ENCODE measurements at regions not wholly inside any gene's neighbourhood (a gene's known extent, or its start where the extent isn't known, plus 50 kb on each side); places are given as distances from the start of the nearest gene placed in this dataset.
"Not testable (repeated sequence)": the region's sequence is repeated elsewhere in the genome, so short reads cannot be mapped to it uniquely, and the experiment has no call there.

DNA sequence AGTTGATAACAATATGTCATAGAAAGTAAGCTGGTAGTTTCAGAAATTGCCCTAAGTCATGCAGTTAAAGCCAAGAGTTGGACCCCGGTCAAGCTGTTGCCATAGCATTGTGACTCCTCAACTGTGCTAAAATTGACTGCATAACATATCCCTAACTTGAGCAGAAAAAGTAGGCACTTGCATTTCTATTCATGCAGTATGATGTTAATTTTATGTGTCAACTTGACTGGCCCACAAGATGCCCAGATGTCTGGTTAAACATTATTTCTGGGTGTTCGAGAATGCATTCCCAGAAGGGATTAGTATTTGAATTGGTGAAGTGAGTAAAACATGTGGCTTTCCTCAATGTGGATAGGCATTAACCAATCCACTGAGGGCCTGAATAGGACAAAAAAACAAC lies 136.4 kb downstream of the GPR63 start:
- Histone ChIP-seq H3K27me3 (ENCODE audit: insufficient read depth, low read length, poor library complexity) (no peaks in the 10 kb centered on the region), H3K4me3 (ENCODE audit: low read depth in 1 of 2, low read length in 2 of 2) (no peak overlapping the region), H2AFZ (ENCODE audit: low read depth, low read length) (no peak overlapping the region), H3K36me3 (ENCODE audit: insufficient read depth, low read length) (no peaks in the 10 kb centered on the region), H3K79me2 (ENCODE audit: insufficient read depth, low read length) (no peaks in the 10 kb centered on the region), H3K4me2 (ENCODE audit: insufficient read depth, low read length) (no peak overlapping the region), H3K27ac (ENCODE audit: low read length) (no peak overlapping the region), H3K9ac (ENCODE audit: low read depth, low read length) (no peak overlapping the region), H4K20me1 (ENCODE audit: insufficient read depth, low read length) (no peaks in the 10 kb centered on the region), H3K9me3 (ENCODE audit: insufficient read depth, low read length, severe bottlenecking) (no peaks in the 10 kb centered on the region), H3K4me1 (ENCODE audit: insufficient read depth, low read length) (no peaks in the 10 kb centered on the region)
- no peak for DNase-seq
- TF ChIP-seq EZH2 (IDR thresholded peaks at IDR 0.05; ENCODE audit: borderline replicate concordance, low read depth, low read length, severe bottlenecking), result no peak
- TF ChIP-seq, protein P1, sequence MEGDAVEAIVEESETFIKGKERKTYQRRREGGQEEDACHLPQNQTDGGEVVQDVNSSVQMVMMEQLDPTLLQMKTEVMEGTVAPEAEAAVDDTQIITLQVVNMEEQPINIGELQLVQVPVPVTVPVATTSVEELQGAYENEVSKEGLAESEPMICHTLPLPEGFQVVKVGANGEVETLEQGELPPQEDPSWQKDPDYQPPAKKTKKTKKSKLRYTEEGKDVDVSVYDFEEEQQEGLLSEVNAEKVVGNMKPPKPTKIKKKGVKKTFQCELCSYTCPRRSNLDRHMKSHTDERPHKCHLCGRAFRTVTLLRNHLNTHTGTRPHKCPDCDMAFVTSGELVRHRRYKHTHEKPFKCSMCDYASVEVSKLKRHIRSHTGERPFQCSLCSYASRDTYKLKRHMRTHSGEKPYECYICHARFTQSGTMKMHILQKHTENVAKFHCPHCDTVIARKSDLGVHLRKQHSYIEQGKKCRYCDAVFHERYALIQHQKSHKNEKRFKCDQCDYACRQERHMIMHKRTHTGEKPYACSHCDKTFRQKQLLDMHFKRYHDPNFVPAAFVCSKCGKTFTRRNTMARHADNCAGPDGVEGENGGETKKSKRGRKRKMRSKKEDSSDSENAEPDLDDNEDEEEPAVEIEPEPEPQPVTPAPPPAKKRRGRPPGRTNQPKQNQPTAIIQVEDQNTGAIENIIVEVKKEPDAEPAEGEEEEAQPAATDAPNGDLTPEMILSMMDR (IDR thresholded peaks at IDR 0.05; ENCODE audit: borderline replicate concordance, extremely low read depth, low read length, poor library complexity, severe bottlenecking), result no peak
- ATAC-seq (ENCODE audit: insufficient read depth, low read depth), result no peak

DNA sequence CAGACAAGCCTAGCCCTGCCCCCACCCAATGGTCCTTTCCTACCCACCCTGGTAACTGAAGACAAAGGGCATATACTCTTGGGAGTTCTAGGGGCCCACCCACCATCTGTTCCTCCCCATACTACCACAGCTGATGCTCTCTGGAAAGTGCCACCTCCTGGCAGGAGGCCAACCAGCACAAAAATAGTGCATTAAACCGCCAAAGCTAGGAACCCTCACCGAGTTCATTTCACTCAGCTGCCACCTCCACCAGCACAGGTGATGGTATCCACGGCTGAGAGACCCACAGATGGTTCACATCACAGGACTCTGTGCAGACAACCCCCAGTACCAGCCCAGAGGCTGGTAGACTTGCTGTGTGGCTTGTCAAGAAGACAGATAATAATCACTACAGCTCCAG lies 131.5 kb downstream of the FHL5 start:
- peak; percentile 91 for ATAC-seq (ENCODE audit: insufficient read depth, low read depth)
- H3K79me2 ChIP-seq (ENCODE audit: insufficient read depth, low read length); H4K20me1 ChIP-seq (ENCODE audit: insufficient read depth, low read length); H3K27me3 ChIP-seq (ENCODE audit: insufficient read depth, low read length, poor library complexity); H2AFZ ChIP-seq (ENCODE audit: low read depth, low read length); H3K36me3 ChIP-seq (ENCODE audit: insufficient read depth, low read length); H3K27ac ChIP-seq (ENCODE audit: low read length); H3K4me2 ChIP-seq (ENCODE audit: insufficient read depth, low read length); H3K9me3 ChIP-seq (ENCODE audit: insufficient read depth, low read length, severe bottlenecking); H3K9ac ChIP-seq (ENCODE audit: low read depth, low read length); H3K4me3 ChIP-seq (ENCODE audit: low read depth in 1 of 2, low read length in 2 of 2): not testable (repeated sequence)
- peaks cover 12% of the 10 kb centered on the region for H3K4me1 ChIP-seq (ENCODE audit: insufficient read depth, low read length)
- peak; percentile 69 for DNase-seq

GRCh38 chr6:96687121-96687520 lies 124.2 kb downstream of the FHL5 start:
- Histone ChIP-seq H3K9me3 (ENCODE audit: insufficient read depth, low read length, severe bottlenecking) (no peaks in the 10 kb centered on the region), H3K27ac (ENCODE audit: low read length) (no peak overlapping the region), H3K79me2 (ENCODE audit: insufficient read depth, low read length) (no peaks in the 10 kb centered on the region), H3K36me3 (ENCODE audit: insufficient read depth, low read length) (no peaks in the 10 kb centered on the region), H3K27me3 (ENCODE audit: insufficient read depth, low read length, poor library complexity) (no peaks in the 10 kb centered on the region), H2AFZ (ENCODE audit: low read depth, low read length) (no peak overlapping the region), H3K4me3 (ENCODE audit: low read depth in 1 of 2, low read length in 2 of 2) (no peak overlapping the region), H3K4me1 (ENCODE audit: insufficient read depth, low read length) (no peaks in the 10 kb centered on the region), H3K9ac (ENCODE audit: low read depth, low read length) (no peak overlapping the region), H4K20me1 (ENCODE audit: insufficient read depth, low read length) (no peaks in the 10 kb centered on the region), H3K4me2 (ENCODE audit: insufficient read depth, low read length) (no peak overlapping the region)
- no peak for ATAC-seq (ENCODE audit: insufficient read depth, low read depth)
- no peak for DNase-seq
- no peak for TF ChIP-seq EZH2 (IDR thresholded peaks at IDR 0.05; ENCODE audit: borderline replicate concordance, low read depth, low read length, severe bottlenecking)
- TF ChIP-seq, protein P1 (IDR thresholded peaks at IDR 0.05; ENCODE audit: borderline replicate concordance, extremely low read depth, low read length, poor library complexity, severe bottlenecking), result no peak

DNA sequence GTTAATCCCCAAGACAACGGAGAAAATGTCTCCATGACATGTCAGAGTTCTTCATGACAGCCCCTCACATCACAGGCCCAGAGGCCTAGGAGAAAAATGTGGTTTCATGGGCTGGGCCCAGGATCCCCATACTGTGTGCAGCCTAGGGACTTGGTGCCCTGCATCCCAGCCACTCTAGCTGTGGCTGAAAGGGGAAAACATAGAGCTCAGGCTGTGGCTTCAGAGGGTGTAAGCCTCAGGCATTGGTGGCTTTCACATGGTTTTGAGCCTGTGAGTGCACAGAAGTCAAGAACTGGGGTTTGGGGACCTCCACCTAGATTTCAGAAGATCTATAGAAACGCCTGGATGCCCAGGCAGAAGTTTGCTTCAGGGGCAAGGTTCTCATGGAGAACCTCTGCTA lies 122.8 kb downstream of the FHL5 start:
- no peaks in the 10 kb centered on the region for H3K4me1 ChIP-seq (ENCODE audit: insufficient read depth, low read length)
- no peak overlapping the region for H3K4me2 ChIP-seq (ENCODE audit: insufficient read depth, low read length)
- TF ChIP-seq, protein P1 (IDR thresholded peaks at IDR 0.05; ENCODE audit: borderline replicate concordance, extremely low read depth, low read length, poor library complexity, severe bottlenecking), result no peak
- no peak for TF ChIP-seq EZH2 (IDR thresholded peaks at IDR 0.05; ENCODE audit: borderline replicate concordance, low read depth, low read length, severe bottlenecking)
- no peaks in the 10 kb centered on the region for H3K9me3 ChIP-seq (ENCODE audit: insufficient read depth, low read length, severe bottlenecking)
- H4K20me1 ChIP-seq (ENCODE audit: insufficient read depth, low read length), result no peaks in the 10 kb centered on the region
- H3K9ac ChIP-seq (ENCODE audit: low read depth, low read length), result no peak overlapping the region
- H3K27me3 ChIP-seq (ENCODE audit: insufficient read depth, low read length, poor library complexity), result no peaks in the 10 kb centered on the region
- no peak overlapping the region for H3K27ac ChIP-seq (ENCODE audit: low read length)
- no peak overlapping the region for H2AFZ ChIP-seq (ENCODE audit: low read depth, low read length)
- H3K4me3 ChIP-seq (ENCODE audit: low read depth in 1 of 2, low read length in 2 of 2), result no peak overlapping the region
- H3K36me3 ChIP-seq (ENCODE audit: insufficient read depth, low read length), result no peaks in the 10 kb centered on the region
- H3K79me2 ChIP-seq (ENCODE audit: insufficient read depth, low read length), result no peaks in the 10 kb centered on the region
- DNase-seq (no peak), ATAC-seq (ENCODE audit: insufficient read depth, low read depth) (no peak)

Measured in DND-41 (cell line).